Left cardiac atrium (tissue), 4 donors: ENCODE measurements at regions not wholly inside any gene's neighbourhood (a gene's known extent, or its start where the extent isn't known, plus 50 kb on each side); places are given as distances from the start of the nearest gene placed in this dataset.

Source experiments
- ATAC-seq, 2 donors: fragments of 200-7000 bp; cut with Tn5 transposase; one replicate each; pipeline ENCODE4 v1.9.1; 2020; ENCODE audit warnings: mild to moderate bottlenecking in 2 of 2, moderate library complexity in 2 of 2
- DNase-seq: peaks from one replicate; pipeline ENCODE4 v3.0.0-alpha.2; 2020
- intact Hi-C, 2 donors: fragments of 100-400 bp; cut with DNase I; formaldehyde crosslinking; loops; one replicate each; pipeline versions ENCODE4 v1.14.1 to v1.15.1; 2022 to 2023
- donor health status: DM: no; HTN: yes; CAD: no.
- donor health status: DM: no; HTN: yes; CAD: no; lungs with severe emphysema.
- donor health status: DM: yes; HTN: yes; CAD: no.
- donor health status: Dilated cardiomyopathy.

DNA sequence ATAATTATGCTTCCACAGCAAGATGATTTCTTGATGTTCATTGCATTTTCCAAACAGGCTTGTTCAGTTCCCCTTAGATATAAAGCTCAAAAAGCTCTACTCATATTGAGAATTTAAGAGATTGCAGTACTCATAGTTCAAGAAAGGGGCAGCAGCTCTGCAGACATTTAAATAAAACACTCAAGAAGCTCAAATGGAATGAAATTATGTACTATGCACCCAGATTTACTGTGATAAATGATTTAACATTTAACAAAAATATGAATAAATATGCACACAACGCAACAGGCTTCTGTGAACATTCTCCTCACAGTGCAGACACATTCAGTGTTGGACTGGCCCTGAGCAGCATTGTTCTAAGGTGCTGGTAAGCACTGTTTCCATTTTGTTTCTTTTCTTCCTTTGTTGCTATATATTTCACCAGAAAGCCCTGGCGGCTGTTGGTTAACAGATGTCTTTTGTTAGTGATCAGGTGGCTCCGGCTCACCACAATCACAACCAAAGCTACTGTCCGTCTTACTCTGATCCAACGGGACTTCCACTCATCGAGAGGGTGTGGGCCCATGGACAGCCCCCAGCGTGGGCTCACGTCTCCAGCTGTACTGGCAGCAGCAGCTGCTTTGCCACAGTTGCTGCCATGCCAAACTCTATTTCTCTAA is 1440.3 kb downstream of the NCAM2 start:
- DNase-seq: no peak
- intact Hi-C loops: no loop called here
- no peak for ATAC-seq

DNA sequence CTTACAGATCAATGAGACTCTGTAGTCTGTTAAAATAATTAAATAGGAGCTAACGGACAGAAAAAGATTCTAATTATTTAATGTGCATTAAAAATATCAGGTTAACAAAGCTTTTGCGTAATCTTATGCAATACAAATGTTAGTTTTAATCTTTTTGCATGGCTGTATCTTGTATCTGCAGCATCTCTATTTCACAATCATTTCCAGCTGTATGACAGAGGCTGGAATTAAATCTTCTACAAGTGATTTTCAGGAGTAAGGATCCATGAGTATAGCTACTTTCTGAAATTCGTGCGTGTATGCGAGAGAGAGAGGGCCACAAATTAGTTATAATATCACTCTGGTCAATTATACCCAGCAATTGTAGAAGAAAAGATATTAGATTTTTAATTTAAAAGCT is 1446.8 kb downstream of the NCAM2 start:
- DNase-seq (no peak), ATAC-seq (no peak)
- intact Hi-C loops: no loop called here

DNA sequence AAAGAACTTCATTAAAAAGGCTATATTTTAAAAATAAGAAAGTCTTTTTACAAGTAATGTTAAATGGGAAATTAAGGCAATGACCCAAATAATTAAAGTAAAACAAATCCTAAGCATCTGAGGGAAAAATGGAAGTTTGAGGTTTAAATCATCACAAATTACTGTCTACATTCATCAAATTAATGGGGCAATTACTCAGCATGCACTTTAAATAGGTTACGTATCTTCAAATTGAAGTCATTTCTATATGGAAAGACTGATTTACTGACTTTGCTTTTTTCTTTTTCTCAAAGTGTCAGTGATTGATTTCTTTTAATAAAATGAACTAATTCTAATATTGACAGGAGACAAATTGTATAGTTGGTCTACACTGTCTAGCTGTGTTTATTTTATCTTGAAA is 1452.3 kb downstream of the NCAM2 start:
- intact Hi-C loops: no loop called here
- DNase-seq (no peak), ATAC-seq (no peak)

DNA sequence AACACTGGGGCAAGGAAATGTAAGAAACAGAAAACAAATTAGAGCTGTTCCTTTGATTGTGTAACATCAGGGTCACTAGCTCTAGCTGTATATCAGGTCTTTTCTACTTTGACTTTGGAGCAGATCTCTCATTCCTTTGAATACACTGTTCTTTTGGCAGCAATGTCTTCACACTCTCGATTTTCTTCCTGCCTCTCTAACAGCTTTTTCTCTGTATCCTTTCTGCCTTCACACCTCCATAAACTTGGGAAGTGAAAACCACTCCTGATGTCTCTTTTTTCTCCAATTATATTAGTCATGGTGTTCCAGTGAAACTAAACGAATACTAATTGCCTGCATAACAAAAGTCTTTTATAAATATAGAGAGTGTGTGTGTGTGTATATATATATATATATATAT is 1458.0 kb downstream of the NCAM2 start:
- DNase-seq (no peak), ATAC-seq (no peak)
- intact Hi-C loops: no loop called here

DNA sequence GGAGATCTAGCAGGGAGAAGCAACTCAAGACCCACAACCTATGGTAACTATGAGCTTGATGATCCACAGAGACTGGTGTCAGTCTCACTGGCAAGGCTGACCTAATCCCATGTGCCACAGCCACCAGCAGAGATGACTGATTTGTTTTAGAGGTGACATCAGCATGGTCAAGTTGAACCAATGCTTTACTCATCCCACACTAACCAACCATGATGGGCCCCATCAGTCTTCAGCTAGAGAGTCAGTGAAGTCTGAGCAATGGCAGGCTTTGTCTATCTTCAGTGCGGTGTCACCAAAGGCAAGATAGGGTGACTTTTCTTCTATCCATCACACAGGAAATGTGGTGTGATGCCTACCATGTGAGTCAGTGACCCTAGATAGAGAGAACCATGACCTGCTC is 1470.7 kb downstream of the NCAM2 start:
- no peak for ATAC-seq
- intact Hi-C loops: no loop called here
- no peak for DNase-seq

DNA sequence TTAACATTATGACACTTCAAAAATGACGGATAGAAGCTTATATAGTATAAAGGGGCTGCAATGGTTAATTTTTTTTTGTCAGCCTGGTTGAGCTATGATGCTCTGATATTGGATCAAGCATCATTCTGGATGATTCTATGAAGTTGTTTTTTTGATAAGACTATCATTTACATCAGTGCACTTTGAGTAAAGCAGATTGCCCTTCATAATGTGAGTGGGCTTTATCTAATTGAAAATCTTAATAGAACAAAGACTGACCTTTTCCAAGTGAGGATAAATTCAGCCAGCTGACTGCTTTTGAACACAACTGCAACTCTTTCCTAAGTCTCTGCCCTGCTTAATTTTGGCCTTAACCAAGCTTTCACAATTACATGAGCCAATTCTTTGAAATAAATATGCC is 1476.2 kb downstream of the NCAM2 start:
- intact Hi-C loops: no loop called here
- no peak for DNase-seq
- no peak for ATAC-seq

DNA sequence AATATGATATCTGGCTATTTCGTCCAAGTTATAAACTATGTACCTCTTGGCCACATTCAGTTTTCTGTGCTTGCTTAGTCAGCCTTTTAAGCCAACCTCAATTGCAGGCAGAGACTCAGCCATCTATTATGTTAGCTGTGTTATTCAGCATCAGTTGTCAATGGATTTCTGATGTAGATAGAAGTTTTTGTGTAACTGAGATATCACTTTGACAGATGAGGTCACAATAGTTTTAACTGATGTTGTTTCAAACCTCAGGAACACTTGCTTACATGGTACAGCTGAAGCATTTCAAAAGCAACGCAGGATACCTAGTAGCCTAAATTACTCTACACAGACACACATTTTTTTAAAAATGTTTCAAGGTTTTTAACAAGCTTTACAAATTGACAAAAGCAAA is 1478.0 kb downstream of the NCAM2 start:
- DNase-seq (no peak), ATAC-seq (no peak)
- intact Hi-C loops: no loop called here

DNA sequence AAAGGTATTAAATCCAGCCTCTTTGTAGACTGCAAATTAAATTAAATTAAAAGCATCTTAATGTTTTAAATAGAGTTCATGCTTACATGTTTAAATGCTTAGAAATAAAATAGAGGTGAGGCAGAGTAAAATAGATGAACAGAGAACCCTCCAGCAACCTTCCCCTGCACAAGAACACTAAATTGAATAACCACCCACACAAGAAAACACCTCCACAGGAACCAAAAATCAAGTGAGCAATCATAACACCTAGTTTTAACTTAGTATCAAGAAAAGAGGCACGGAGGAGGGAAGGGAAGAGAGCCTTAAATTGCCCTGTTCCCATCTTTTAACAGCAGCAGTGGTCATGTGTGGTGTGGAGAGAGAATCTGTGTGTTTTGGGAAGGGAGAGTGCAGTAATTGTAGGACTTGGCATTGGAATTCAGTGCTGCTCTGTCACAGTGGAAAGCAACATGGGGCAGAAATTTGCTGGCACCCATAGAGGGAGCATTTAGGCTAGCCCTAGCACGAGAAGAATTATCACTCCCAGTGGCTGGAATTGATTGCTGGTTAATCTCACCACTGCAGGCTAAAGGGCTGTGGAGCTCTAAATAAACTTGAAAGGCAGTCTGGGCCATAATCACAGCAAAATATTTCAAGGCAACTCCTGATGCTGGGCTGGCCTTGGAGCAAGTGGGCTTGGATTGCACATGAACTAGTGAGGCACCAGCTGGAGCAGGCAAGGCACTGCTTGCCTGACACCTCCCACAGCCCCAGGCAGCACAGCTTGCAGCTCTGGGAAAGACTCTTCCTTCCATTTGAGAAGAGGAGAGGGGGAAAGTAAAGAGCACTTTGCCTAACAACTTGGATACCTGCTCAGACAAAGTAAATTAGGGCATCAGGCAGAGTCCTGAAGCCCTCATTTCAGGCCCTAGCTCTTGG is 1478.8 kb downstream of the NCAM2 start:
- intact Hi-C loops: no loop called here
- ATAC-seq (no peak), DNase-seq (no peak)

DNA sequence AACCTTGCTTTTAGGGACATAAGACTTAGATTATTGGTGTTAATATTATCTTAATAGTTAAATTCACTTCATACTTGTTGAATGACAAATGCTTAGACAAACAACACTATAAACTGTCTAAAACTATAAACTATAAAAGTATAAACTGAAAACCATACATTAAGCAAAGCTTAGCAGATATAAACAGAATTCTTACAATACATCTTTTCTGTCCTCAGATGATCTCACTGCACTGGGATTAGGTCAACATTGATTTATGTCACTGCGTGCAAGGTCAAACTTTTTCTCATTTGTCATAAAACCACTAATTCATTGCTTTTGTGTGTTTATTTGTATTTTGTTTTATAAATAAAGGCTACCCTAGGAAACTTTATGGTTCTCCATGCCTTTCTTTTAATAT is 1491.8 kb downstream of the NCAM2 start:
- intact Hi-C loops: no loop called here
- ATAC-seq (no peak), DNase-seq (no peak)

DNA sequence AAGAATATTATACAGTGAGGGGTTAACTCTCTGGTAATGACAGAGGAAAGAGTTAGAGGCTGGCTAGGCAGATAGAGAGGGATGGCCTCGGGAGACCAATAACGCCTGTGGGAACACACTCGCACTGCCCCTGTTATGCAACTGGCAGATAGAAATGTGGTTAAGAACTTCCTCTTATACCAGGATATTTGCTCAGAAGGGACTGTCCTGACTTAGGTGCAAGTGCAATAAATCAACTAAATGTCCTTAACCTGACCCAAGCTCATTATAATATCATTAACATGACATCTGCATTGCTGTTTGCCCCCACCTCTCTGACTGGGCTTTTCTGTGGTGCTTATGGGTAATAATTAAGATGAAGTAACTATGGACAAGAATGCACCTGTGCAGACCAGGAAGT is 1518.0 kb downstream of the NCAM2 start:
- DNase-seq (no peak), ATAC-seq (no peak)
- intact Hi-C loops: no loop called here

DNA sequence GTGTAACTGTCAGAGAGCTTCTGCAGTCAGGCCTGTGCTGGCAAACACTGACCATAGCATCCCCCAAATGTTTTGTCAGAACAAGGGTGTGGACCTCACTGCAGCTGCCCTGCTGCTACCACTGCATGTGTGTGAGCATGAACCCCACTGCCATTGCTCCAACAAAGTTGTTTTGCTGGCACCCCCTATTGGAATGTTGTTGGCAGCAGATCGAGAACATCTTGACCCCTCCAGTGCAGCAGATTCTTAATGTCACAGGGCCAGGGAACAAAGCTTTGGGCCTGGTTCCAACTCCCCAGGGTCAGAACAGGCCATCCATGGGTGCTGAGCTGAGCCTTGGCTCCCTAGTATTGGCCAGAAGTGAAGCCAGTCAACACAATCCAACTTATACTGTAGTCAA is 1537.4 kb downstream of the NCAM2 start:
- ATAC-seq: no peak
- no peak for DNase-seq
- intact Hi-C loops: no loop called here

DNA sequence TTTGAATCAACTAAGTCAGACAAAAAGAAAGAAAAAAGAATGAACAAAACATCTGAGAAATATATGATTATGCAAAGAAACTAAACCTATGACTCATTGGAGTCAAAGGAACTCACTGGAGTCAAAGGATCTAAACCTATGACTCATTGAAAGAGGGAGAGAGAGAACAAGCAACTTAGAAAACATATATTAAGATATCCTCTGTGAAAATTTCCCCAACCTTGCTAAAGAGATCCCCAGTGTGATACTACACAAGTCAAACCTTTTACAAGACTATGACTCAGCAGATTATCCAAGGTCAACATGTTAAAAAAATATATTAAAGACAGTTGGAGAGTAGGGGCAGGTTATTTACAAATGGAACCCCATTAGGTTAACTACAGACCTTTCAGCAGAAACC is 1538.3 kb downstream of the NCAM2 start:
- intact Hi-C loops: no loop called here
- DNase-seq: no peak
- no peak for ATAC-seq

DNA sequence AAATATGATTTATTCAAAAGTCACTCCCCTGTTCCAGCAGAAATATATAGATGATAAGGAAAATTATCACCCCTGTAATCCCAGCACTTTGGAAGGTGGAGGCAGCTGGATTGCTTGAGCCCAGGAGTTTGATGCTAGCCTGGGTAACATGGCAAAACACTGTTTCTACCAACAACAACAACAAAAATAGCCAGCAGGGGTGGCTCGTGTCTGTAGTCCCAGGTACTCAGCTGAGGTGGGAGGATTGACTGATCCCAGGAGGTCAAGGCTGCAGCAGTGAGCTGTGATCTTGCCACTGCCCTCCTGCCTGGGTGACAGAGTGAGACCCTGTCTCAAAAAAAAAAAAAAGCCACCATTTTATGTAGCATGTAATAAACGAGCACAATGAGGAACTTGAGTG is 1546.5 kb downstream of the NCAM2 start:
- no peak for ATAC-seq
- intact Hi-C loops: no loop called here
- no peak for DNase-seq

DNA sequence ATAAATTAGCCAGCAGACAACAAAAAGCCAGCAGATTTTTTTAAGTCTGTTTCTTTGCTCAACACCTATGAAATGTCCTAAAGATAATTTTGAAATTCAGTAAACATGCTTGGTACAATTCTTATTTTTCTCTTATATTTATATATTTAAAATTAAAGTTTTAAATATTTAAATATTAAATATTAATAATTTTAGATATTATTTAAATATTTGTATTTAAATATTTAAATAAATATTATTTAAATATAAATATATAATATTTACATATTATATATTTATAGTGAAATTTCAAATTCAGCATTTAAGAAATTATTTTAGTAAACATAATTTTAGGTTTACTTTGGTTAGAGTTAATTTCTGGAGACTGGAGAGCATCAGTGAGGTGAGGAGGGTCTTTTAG is 1554.2 kb downstream of the NCAM2 start:
- DNase-seq (no peak), ATAC-seq (no peak)
- intact Hi-C loops: no loop called here

DNA sequence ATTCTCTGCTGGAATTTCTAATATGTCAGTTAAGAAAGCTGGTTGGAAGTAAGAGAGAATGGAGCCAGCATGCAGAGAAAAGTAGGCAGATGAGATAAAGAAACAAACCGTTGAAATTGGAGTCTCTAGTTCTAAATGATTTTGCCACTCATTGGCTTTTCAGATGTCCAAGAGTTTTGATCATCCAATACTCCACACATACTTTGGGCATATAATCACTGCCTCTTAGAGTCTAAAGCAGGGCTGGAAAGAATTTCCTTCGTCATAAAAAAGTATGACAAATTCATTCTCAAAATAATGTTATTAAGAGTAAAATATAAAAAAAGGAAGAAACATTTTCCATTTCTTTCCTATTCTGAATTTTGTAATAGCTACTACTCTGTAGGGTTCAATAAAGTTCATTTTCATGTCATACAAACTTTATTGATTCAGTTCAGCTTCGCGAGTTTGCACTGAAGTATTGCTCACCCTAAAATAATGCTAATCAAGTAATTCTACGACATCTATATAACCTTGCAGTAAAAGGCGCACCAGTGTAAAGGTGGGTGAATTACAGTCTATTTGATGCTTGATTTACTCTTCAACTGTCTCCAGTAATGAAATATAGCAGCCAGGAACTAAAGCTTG is 1556.6 kb downstream of the NCAM2 start:
- ATAC-seq: peak in 1 of 2 donors; percentile 29
- intact Hi-C loops: no loop called here
- DNase-seq: no peak

DNA sequence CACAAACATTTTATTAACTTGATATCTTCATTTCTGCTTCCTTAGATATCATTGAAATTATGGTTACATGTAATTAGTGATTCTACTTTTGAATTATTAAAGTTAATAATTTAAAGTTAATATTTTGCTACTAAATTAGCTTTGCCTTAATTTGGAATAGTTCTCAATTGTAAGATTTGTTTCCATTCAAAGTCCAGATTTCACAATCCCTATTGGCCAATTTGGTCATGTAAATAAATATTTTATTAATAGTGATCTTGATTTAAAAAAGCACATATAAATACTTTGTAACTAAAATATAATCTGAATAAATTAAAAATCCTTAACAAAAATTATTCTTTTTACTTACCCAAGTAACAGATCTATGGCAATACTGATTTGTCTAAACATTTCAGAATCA is 1558.6 kb downstream of the NCAM2 start:
- ATAC-seq (no peak), DNase-seq (no peak)
- intact Hi-C loops: no loop called here

DNA sequence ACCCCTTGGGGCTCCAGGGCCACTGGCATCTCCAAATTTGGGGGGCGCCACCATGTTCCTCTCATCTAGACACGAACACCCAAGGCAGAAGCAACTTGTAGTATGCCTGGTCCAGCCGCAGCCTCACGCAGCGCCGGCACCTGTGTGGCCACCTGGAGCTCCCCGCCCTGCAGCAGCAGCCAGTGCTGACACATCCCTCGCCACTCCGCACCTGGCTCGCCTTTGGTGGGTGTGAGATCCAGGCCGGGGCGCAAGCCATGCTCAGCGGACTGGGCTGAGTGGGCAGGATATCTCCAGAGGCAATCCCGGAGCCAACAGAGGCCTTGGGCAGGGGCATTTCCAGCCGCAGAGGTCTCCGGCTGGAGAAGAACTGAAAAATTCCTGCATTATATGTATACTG is 1563.7 kb downstream of the NCAM2 start:
- no peak for DNase-seq
- intact Hi-C loops: no loop called here
- ATAC-seq: no peak

DNA sequence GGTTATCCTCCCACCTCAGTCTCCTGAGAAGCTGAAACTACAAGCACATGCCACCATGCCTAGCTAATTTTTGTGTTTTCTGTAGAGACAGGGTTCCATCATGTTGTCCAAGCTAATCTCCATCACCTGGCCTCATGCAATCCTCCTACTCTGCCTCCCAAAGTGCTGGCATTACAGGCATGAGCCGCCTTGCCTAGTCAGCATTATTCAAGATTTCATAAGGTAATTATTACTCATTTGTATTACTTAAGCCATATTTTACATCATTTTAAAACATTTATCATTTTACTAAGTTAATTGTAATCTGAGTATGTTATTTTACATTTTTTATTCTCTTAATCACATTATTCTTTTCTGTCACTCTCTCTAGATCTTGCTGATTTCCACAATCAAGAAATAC is 1575.6 kb downstream of the NCAM2 start:
- intact Hi-C loops: no loop called here
- DNase-seq: no peak
- no peak for ATAC-seq

DNA sequence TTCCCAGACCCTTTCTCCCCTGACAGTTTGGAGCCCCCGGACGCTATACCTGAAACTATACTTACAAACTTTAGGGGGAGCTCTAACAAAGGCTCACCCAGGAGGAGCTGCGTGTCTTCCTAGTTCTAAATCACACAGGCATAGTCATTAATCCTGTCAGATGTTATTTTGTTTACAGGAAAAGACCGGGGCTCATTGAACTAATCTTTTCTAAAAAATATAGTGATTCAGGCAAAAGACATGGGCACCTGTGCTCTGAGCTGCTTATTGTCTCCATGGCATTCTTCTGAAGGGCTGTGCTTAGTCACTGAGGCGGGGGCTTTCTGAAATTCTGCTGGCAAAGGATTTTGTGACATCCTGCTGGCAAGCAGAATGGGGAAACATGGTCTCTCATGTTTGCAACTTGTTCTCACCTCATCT is 1577.0 kb downstream of the NCAM2 start:
- intact Hi-C loops: no loop called here
- no peak for DNase-seq
- ATAC-seq: no peak

DNA sequence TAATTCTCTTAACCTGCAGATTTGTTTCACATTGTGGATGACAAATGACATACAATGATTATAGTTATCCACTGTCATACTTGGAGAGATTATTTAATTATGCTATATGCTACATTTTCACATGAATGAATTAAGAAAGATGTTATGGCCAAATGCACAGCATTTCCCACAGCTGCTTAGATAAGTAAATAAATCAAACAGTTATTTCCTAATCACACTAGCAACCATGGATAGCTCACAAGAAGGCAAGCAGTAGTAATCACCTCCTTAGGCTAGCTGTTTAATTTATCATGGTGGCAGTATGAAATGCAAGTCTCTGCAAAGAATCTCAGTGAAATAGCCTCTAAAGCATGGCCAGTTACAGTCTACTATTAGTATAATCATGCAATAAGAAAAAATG is 1581.5 kb downstream of the NCAM2 start:
- intact Hi-C loops: no loop called here
- no peak for DNase-seq
- ATAC-seq: no peak

DNA sequence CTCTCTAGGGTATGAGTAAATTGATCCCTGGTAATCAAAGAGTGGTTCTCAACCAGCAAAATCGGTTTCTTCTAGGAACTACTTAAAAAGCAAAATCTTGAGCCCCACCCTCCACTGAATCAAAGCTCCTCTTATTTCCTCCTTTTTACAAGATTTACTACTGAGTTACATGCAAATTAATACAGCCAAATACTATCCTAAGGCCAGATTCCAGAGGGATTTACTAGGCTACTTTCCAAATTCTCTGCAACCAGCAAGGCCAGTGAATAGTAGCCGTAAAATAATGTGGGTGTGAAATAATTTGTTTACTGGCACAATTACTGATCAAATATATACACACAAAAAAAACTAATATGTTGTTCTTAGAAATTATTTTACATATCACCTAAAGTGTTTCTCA is 1583.8 kb downstream of the NCAM2 start:
- intact Hi-C loops: no loop called here
- ATAC-seq: no peak
- DNase-seq: no peak
